DOHH2 (cell line): ENCODE measurements at regions not wholly inside any gene's neighbourhood (a gene's known extent, or its start where the extent isn't known, plus 50 kb on each side); places are given as distances from the start of the nearest gene placed in this dataset.

Source experiments
- EZH2phosphoT487 ChIP-seq: fragments of 200-600 bp; sonication (generic); IDR thresholded peaks from 2 replicates; pipeline ENCODE4 v1.6.1; 2017; ENCODE audit warnings: borderline replicate concordance, mild to moderate bottlenecking, antibody characterized with exemption, low read length, moderate library complexity, mixed read lengths
- TF ChIP-seq, protein P1 (sequence below): fragments of 200-600 bp; sonication (generic); IDR thresholded peaks from one replicate; pipeline ENCODE4 v1.5.1; 2014; ENCODE audit warnings: antibody characterized with exemption, mild to moderate bottlenecking, low read depth, low read length; ENCODE audit not compliant: poor library complexity, severe bottlenecking

- TF ChIP-seq, protein P1, sequence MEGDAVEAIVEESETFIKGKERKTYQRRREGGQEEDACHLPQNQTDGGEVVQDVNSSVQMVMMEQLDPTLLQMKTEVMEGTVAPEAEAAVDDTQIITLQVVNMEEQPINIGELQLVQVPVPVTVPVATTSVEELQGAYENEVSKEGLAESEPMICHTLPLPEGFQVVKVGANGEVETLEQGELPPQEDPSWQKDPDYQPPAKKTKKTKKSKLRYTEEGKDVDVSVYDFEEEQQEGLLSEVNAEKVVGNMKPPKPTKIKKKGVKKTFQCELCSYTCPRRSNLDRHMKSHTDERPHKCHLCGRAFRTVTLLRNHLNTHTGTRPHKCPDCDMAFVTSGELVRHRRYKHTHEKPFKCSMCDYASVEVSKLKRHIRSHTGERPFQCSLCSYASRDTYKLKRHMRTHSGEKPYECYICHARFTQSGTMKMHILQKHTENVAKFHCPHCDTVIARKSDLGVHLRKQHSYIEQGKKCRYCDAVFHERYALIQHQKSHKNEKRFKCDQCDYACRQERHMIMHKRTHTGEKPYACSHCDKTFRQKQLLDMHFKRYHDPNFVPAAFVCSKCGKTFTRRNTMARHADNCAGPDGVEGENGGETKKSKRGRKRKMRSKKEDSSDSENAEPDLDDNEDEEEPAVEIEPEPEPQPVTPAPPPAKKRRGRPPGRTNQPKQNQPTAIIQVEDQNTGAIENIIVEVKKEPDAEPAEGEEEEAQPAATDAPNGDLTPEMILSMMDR: no peak
- TF ChIP-seq EZH2phosphoT487: no peak
Measured at GRCh38 chr11:92897487-92897886, 72.0 kb upstream of the MTNR1B start.
